T-helper 1 cell treated with Interleukin-12 subunit alpha and Interleukin-12 subunit beta and Interleukin-4 antibody, amounts not matched to agents 30 μg/mL and 1 μg/mL, for 36 hours (primary cell): ENCODE measurements at regions not wholly inside any gene's neighbourhood (a gene's known extent, or its start where the extent isn't known, plus 50 kb on each side); places are given as distances from the start of the nearest gene placed in this dataset.

Experiments used
- H3K27ac Mint-ChIP-seq: one replicate; pipeline ENCODE4 v1.8.0; 2021; ENCODE audit warnings: mild to moderate bottlenecking, mixed read lengths
- H3K27me3 Mint-ChIP-seq: one replicate; pipeline ENCODE4 v1.8.0; 2021; ENCODE audit warnings: low read depth, mixed read lengths
- H3K36me3 Mint-ChIP-seq: one replicate; pipeline ENCODE4 v1.8.0; 2021; ENCODE audit warnings: low read depth, mixed read lengths
- H3K4me1 Mint-ChIP-seq: one replicate; pipeline ENCODE4 v1.8.0; 2021; ENCODE audit warnings: low read depth, mixed read lengths
- H3K4me3 Mint-ChIP-seq: one replicate; pipeline ENCODE4 v1.8.0; 2021; ENCODE audit warnings: mild to moderate bottlenecking, moderate library complexity, mixed read lengths
- H3K9me3 Mint-ChIP-seq: one replicate; pipeline ENCODE4 v1.8.0; 2021; ENCODE audit warnings: mixed read lengths

DNA sequence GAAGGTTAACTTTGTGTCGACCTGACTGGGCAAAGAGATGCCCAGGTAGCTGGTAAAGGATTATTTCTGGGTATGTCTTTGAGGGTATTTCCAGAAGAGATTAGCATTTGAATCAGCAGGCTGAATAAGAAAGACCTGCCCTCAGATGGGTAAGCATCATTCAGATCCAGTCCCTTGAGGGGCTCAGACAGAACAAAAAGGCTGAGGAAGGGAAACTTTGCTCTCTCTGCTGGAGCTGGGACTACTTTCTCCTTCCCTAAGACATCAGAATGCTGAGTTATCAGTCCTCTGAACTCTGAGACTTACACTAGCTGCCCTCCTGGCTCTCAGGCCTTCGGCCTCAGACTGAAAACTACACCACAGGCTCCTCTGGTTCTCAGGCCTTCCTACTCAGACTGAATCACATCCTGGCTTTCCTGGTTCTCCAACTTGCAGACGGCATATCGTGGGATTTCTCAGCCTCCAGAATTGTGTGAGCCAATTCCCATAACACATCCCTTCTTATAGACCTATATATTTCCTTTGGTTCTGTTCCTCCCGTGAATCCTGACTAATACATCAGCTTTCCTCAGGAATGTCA is 982.9 kb downstream of the TUSC7 start:
- H3K27me3 Mint-ChIP-seq: no peaks in the 10 kb centered on the region
- H3K36me3 Mint-ChIP-seq: no peaks in the 10 kb centered on the region
- H3K27ac Mint-ChIP-seq: no peak overlapping the region
- no peak overlapping the region for H3K4me3 Mint-ChIP-seq
- H3K4me1 Mint-ChIP-seq: no peaks in the 10 kb centered on the region
- H3K9me3 Mint-ChIP-seq: no peaks in the 10 kb centered on the region

DNA sequence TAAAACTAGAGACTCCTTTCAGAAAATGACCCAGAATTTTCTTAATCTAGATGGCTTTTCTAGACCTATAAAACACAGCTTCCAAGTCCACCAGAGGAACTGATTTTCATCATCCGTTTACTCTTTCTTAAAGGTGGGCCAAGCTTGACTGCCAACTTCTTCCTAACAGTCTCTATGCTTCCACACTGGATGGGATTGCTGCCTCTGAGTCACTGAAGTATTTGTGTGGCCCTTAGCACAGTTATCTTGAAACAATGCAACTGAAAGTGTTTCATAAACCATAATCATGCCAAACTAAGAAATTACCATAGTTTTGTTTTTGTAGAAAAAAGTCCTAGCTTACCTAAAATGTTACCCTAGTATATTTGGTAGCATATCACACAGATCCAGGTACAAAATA is 985.7 kb downstream of the TUSC7 start:
- no peaks in the 10 kb centered on the region for H3K27me3 Mint-ChIP-seq
- H3K9me3 Mint-ChIP-seq: no peaks in the 10 kb centered on the region
- no peak overlapping the region for H3K4me3 Mint-ChIP-seq
- no peaks in the 10 kb centered on the region for H3K36me3 Mint-ChIP-seq
- H3K4me1 Mint-ChIP-seq: no peaks in the 10 kb centered on the region
- H3K27ac Mint-ChIP-seq: no peak overlapping the region

GRCh38 chr3:117695871-117696645 is 986.5 kb downstream of the TUSC7 start:
- Mint-ChIP-seq H3K9me3 (no peaks in the 10 kb centered on the region), H3K4me1 (no peaks in the 10 kb centered on the region), H3K27me3 (no peaks in the 10 kb centered on the region), H3K27ac (no peak overlapping the region), H3K4me3 (no peak overlapping the region), H3K36me3 (no peaks in the 10 kb centered on the region)

DNA sequence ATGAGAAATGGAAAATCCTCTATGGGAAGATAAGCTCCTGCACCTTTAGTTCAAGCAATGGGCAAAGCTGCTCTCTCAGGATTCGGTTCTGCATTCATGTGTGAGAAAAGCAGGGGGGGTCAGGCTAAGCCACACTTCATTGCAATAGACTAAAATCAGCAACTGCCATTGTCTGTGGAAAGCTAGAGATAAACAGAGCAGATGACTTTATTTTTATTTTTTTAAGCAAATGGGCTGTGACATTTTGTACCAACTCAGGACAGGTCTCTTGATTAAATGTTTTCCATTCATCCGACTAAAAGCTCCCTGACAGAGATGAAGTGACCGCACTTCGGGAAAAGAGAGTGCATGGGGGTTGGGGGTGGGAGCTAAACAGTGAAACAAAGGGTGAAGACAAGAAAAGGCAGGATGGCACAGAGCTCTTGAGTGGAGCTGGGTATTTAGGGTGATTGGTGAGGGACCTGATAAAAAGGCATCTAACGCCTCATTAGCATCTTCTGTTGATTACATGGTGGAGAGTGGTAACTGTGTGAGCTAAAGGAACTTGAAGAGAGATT is 987.4 kb downstream of the TUSC7 start:
- Mint-ChIP-seq H3K4me1 (no peaks in the 10 kb centered on the region), H3K9me3 (no peaks in the 10 kb centered on the region), H3K36me3 (no peaks in the 10 kb centered on the region), H3K4me3 (no peak overlapping the region), H3K27ac (no peak overlapping the region), H3K27me3 (no peaks in the 10 kb centered on the region)

- H3K36me3 Mint-ChIP-seq: no peaks in the 10 kb centered on the region
- H3K27ac Mint-ChIP-seq: no peak overlapping the region
- H3K27me3 Mint-ChIP-seq: no peaks in the 10 kb centered on the region
These were observed 989.5 kb downstream of the TUSC7 start for GRCh38 chr3:117699058-117699457.

GRCh38 chr3:117700573-117701360 is 991.2 kb downstream of the TUSC7 start:
- no peaks in the 10 kb centered on the region for H3K9me3 Mint-ChIP-seq
- H3K36me3 Mint-ChIP-seq: no peaks in the 10 kb centered on the region
- no peak overlapping the region for H3K27ac Mint-ChIP-seq
- H3K4me3 Mint-ChIP-seq: no peak overlapping the region
- no peaks in the 10 kb centered on the region for H3K27me3 Mint-ChIP-seq
- H3K4me1 Mint-ChIP-seq: no peaks in the 10 kb centered on the region

More at GRCh38 chr3:117699058-117699457, 989.5 kb downstream of the TUSC7 start:
- no peak overlapping the region for H3K4me3 Mint-ChIP-seq
- no peaks in the 10 kb centered on the region for H3K4me1 Mint-ChIP-seq
- H3K9me3 Mint-ChIP-seq: no peaks in the 10 kb centered on the region

- Mint-ChIP-seq H3K27me3 (no peaks in the 10 kb centered on the region), H3K36me3 (no peaks in the 10 kb centered on the region), H3K4me3 (no peak overlapping the region), H3K4me1 (no peaks in the 10 kb centered on the region), H3K27ac (no peak overlapping the region), H3K9me3 (no peaks in the 10 kb centered on the region)
These were observed 995.4 kb downstream of the TUSC7 start for GRCh38 chr3:117705011-117705410.

DNA sequence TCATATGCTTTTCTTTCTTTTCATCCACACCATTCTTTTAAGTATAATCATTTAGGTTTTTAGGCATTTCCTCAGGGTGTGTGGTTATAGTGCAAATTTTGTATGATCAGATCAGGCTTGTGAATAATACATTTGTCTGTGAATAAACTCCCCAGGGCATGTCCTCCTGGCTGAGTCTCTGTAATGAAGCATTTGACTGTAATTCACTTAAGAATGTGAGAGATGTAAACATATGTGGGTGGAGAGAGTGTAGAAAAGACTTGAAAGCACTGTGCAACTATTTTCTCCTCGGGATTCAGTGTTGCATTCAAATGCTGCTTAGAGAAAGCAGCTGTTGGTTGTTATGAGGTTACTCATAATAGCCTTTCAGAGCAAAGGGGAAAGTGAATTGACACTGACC is 996.5 kb downstream of the TUSC7 start:
- Mint-ChIP-seq H3K27ac (no peak overlapping the region), H3K4me3 (no peak overlapping the region), H3K4me1 (no peaks in the 10 kb centered on the region), H3K36me3 (no peaks in the 10 kb centered on the region), H3K27me3 (no peaks in the 10 kb centered on the region), H3K9me3 (no peaks in the 10 kb centered on the region)

- H3K27ac Mint-ChIP-seq: no peak overlapping the region
- no peaks in the 10 kb centered on the region for H3K27me3 Mint-ChIP-seq
- H3K4me3 Mint-ChIP-seq: no peak overlapping the region
- no peaks in the 10 kb centered on the region for H3K36me3 Mint-ChIP-seq
- H3K9me3 Mint-ChIP-seq: no peaks in the 10 kb centered on the region
- no peaks in the 10 kb centered on the region for H3K4me1 Mint-ChIP-seq
These were observed 997.2 kb downstream of the TUSC7 start for GRCh38 chr3:117706756-117707155.

- no peaks in the 10 kb centered on the region for H3K36me3 Mint-ChIP-seq
- no peaks in the 10 kb centered on the region for H3K27me3 Mint-ChIP-seq
- no peak overlapping the region for H3K4me3 Mint-ChIP-seq
- H3K4me1 Mint-ChIP-seq: no peaks in the 10 kb centered on the region
- H3K9me3 Mint-ChIP-seq: no peaks in the 10 kb centered on the region
- H3K27ac Mint-ChIP-seq: no peak overlapping the region
These were observed 999.0 kb downstream of the TUSC7 start for GRCh38 chr3:117708601-117709000.

DNA sequence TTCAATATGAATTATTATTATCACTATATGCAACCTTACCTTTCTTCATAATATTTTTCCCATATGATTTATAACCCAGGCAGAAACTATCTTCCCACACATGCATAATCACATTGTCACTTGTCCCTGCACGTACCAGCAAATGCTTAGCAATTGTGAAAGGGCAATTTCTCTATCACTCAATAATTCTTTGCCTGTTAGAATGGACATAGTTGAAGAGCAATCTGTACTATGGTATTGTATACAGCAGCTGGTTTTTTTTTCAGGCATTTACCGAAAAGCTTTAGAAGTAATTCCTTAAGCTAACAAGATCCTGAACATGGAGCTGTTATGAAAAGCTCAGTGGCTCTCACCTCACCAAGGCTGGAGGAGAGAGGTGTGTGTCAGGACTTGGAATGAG is 999.5 kb downstream of the TUSC7 start:
- Mint-ChIP-seq H3K27me3 (no peaks in the 10 kb centered on the region), H3K4me1 (no peaks in the 10 kb centered on the region), H3K4me3 (no peak overlapping the region), H3K9me3 (no peaks in the 10 kb centered on the region), H3K36me3 (no peaks in the 10 kb centered on the region), H3K27ac (no peak overlapping the region)

DNA sequence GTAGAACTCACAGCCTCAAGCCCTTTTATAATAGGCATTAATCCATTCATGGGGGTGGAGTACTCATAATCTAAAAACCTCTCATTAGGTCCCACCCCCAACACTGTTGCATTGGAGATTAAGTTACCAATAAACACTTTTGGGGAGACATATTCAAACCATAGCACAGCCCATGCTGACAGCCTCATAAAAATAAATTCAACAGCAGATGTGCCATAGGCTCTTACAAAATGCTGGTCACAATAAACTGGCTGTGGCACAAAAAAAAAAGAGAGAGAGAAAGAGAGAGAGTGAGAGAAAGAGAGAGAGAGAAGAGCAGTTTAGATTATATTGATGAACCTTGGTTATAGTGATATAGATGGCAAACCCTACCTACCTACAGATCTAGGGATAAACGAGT is 1000.9 kb downstream of the TUSC7 start:
- Mint-ChIP-seq H3K9me3 (no peaks in the 10 kb centered on the region), H3K27me3 (no peaks in the 10 kb centered on the region), H3K4me3 (no peak overlapping the region), H3K4me1 (no peaks in the 10 kb centered on the region), H3K36me3 (no peaks in the 10 kb centered on the region), H3K27ac (no peak overlapping the region)

DNA sequence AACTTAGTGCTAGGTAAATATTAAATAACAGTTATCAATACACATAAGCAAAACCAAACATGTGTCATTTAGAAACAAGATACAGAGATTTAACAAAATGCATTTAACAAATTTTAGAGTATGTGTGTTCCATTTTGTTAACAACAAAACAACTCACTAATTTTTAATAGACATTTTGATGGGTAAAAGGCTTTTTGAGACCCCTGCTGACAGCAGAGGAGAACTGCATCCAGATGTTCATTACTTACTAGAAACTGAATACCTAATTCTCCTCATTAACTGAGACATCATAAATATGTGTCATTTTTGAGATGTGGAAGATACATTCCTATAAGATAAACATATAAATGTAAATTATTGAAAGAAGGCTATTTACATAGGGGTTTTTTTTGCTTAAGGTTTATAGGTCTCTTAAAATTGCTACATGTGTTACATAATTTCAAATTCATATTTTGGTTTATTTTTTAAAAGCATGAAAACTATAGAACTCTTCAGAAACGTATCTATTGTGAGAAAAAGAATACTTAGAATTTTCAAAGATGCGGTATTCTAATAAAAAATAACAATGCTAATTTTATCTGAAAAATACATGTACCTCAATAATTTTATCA is 1009.8 kb downstream of the TUSC7 start:
- Mint-ChIP-seq H3K27me3 (no peaks in the 10 kb centered on the region), H3K9me3 (no peaks in the 10 kb centered on the region), H3K27ac (no peak overlapping the region), H3K4me3 (no peak overlapping the region), H3K36me3 (no peaks in the 10 kb centered on the region), H3K4me1 (no peaks in the 10 kb centered on the region)

DNA sequence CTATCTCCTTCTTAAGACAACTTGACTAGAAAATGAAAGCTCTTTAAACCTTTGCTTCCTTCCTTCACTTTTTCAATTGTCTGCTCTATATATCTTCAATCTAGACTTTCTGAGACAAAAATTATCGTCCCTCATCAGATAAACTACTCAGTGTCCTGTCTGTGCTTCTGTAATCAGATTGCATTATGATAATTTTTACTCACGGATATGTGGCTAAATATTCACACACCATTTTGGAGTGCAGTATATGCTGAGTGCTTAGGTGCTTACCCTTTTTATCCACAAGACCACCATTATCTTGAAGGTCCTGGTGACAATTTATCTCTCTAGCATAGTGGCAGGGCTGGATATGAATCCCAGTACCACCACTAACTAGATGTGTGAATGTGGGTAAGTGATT is 1012.3 kb downstream of the TUSC7 start:
- H3K4me1 Mint-ChIP-seq: no peaks in the 10 kb centered on the region
- no peaks in the 10 kb centered on the region for H3K9me3 Mint-ChIP-seq
- no peaks in the 10 kb centered on the region for H3K36me3 Mint-ChIP-seq
- H3K27me3 Mint-ChIP-seq: no peaks in the 10 kb centered on the region
- H3K27ac Mint-ChIP-seq: no peak overlapping the region
- H3K4me3 Mint-ChIP-seq: no peak overlapping the region
